ENCODE measurements at regions not wholly inside any gene's neighbourhood (a gene's known extent, or its start where the extent isn't known, plus 50 kb on each side); places are given as distances from the start of the nearest gene placed in this dataset.

DNA sequence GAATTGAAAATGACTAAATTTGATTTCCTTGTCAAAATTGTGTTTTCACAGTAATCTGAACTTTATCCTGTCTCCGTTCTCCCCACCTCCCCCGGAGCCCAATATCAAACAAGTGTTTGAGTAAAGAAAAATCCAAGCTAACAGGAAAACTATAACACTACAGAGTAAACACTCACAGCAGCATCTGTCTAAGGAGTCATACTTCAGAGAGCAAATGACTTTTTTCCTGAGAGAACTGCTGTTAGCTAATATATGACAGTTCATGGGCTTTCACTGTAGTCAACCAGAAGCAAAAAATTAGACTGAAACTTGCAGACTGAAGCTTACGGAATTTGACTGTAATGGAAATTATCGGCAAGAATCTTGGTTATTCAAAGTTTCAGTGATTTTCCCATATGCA, 321.7 kb downstream of the ANKRD50 start:
- no peak overlapping the region for H3K4me2 ChIP-seq (ENCODE audit: low read length)
- H3K27ac ChIP-seq (ENCODE audit: low read depth, low read length, poor library complexity, severe bottlenecking): no peak overlapping the region
- H3K36me3 ChIP-seq (ENCODE audit: insufficient read depth, low read length): no peaks in the 10 kb centered on the region
- TF ChIP-seq, protein P1, sequence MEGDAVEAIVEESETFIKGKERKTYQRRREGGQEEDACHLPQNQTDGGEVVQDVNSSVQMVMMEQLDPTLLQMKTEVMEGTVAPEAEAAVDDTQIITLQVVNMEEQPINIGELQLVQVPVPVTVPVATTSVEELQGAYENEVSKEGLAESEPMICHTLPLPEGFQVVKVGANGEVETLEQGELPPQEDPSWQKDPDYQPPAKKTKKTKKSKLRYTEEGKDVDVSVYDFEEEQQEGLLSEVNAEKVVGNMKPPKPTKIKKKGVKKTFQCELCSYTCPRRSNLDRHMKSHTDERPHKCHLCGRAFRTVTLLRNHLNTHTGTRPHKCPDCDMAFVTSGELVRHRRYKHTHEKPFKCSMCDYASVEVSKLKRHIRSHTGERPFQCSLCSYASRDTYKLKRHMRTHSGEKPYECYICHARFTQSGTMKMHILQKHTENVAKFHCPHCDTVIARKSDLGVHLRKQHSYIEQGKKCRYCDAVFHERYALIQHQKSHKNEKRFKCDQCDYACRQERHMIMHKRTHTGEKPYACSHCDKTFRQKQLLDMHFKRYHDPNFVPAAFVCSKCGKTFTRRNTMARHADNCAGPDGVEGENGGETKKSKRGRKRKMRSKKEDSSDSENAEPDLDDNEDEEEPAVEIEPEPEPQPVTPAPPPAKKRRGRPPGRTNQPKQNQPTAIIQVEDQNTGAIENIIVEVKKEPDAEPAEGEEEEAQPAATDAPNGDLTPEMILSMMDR (conservative IDR thresholded peaks at IDR 0.05; ENCODE audit: low read length): no peak
- TF ChIP-seq EZH2phosphoT487 (IDR thresholded peaks at IDR 0.05; ENCODE audit: borderline replicate concordance, low read depth, low read length): no peak
- CTCF ChIA-PET (ENCODE audit: unreplicated experiment): interaction anchor here (0.6 kb wide), 1 partner anchor 575 kb away, joined by 4 read pairs; no protein-coding TSS in a partner anchor
- H3K9me3 ChIP-seq (ENCODE audit: low read length): no peaks in the 10 kb centered on the region
- H3K4me3 ChIP-seq (ENCODE audit: low read depth, low read length, poor library complexity, severe bottlenecking): no peak overlapping the region
- intact Hi-C loops (cut with micrococcal nuclease; ENCODE audit: unreplicated experiment): no loop called here
- no TSS peak for BruUV-seq (replicated peaks)
- H3K9me2 ChIP-seq (ENCODE audit: insufficient read depth, low read length): no peaks in the 10 kb centered on the region
- POLR2A ChIA-PET: no interaction called here
- H3K79me2 ChIP-seq (ENCODE audit: insufficient read depth, low read depth, low read length): no peaks in the 10 kb centered on the region
- H4K20me1 ChIP-seq (ENCODE audit: insufficient read depth, low read length): no peaks in the 10 kb centered on the region
- no peaks in the 10 kb centered on the region for H3K4me1 ChIP-seq (ENCODE audit: insufficient read depth, low read length, poor library complexity, severe bottlenecking)
- H2AFZ ChIP-seq (ENCODE audit: low read length): no peak overlapping the region
- no peak for DNase-seq (ENCODE audit: low spot score)

DNA sequence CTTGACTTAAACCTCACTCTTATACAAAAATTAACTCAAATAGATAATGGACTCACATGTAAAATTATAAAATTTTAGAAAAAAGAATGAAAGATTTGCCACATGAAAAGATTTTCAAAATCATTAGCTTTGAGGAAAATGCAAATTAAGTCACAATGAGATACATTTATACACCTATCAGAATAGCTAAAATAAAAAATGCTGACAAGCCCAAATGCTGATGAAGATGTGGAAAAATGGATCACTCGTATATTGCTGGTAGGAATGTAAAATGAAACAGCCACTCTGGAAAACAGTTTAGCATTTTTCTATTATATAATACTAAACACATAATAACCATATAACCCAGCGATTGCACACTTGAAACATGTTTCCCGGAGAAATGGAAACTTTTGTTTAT, 316.2 kb downstream of the ANKRD50 start:
- Histone ChIP-seq H3K27ac (ENCODE audit: low read depth, low read length, poor library complexity, severe bottlenecking) (no peak overlapping the region), H3K79me2 (ENCODE audit: insufficient read depth, low read depth, low read length) (no peaks in the 10 kb centered on the region), H3K9me3 (ENCODE audit: low read length) (no peaks in the 10 kb centered on the region), H3K9me2 (ENCODE audit: insufficient read depth, low read length) (no peaks in the 10 kb centered on the region), H3K4me1 (ENCODE audit: insufficient read depth, low read length, poor library complexity, severe bottlenecking) (no peaks in the 10 kb centered on the region), H3K36me3 (ENCODE audit: insufficient read depth, low read length) (no peaks in the 10 kb centered on the region), H3K4me2 (ENCODE audit: low read length) (no peak overlapping the region), H4K20me1 (ENCODE audit: insufficient read depth, low read length) (no peaks in the 10 kb centered on the region), H2AFZ (ENCODE audit: low read length) (no peak overlapping the region), H3K4me3 (ENCODE audit: low read depth, low read length, poor library complexity, severe bottlenecking) (no peak overlapping the region)
- intact Hi-C loops (cut with micrococcal nuclease; ENCODE audit: unreplicated experiment): no loop called here
- POLR2A ChIA-PET: no interaction called here
- CTCF ChIA-PET (ENCODE audit: unreplicated experiment): no interaction called here
- DNase-seq (ENCODE audit: low spot score): no peak
- no TSS peak for BruUV-seq (replicated peaks)
- TF ChIP-seq, protein P1 (conservative IDR thresholded peaks at IDR 0.05; ENCODE audit: low read length): no peak
- TF ChIP-seq EZH2phosphoT487 (IDR thresholded peaks at IDR 0.05; ENCODE audit: borderline replicate concordance, low read depth, low read length): no peak

DNA sequence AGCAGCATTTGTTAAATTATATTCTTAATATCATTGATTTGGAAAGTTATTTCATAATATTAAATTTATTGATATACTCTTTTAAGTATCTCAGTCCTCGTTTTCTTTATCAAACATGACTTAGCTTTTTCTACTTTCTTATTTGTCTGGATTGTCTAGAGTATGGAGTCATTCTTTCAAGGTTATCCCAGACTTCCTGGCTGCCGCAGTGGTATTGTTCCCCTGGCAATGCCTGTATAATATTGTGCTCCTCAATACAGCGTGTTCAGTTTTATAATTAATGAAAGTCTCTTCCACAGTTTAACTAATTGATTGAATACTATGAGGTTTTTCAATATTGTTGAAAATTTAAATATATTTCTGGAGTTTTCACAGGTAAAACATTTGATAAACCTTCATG, 310.9 kb downstream of the ANKRD50 start:
- no peaks in the 10 kb centered on the region for H3K9me3 ChIP-seq (ENCODE audit: low read length)
- H3K4me2 ChIP-seq (ENCODE audit: low read length): no peak overlapping the region
- H2AFZ ChIP-seq (ENCODE audit: low read length): no peak overlapping the region
- H3K27ac ChIP-seq (ENCODE audit: low read depth, low read length, poor library complexity, severe bottlenecking): no peak overlapping the region
- no peaks in the 10 kb centered on the region for H3K9me2 ChIP-seq (ENCODE audit: insufficient read depth, low read length)
- H3K4me3 ChIP-seq (ENCODE audit: low read depth, low read length, poor library complexity, severe bottlenecking): no peak overlapping the region
- TF ChIP-seq EZH2phosphoT487 (IDR thresholded peaks at IDR 0.05; ENCODE audit: borderline replicate concordance, low read depth, low read length): no peak
- TF ChIP-seq, protein P1 (conservative IDR thresholded peaks at IDR 0.05; ENCODE audit: low read length): no peak
- BruUV-seq (replicated peaks): no TSS peak
- H4K20me1 ChIP-seq (ENCODE audit: insufficient read depth, low read length): no peaks in the 10 kb centered on the region
- intact Hi-C loops (cut with micrococcal nuclease; ENCODE audit: unreplicated experiment): no loop called here
- no peaks in the 10 kb centered on the region for H3K4me1 ChIP-seq (ENCODE audit: insufficient read depth, low read length, poor library complexity, severe bottlenecking)
- no peaks in the 10 kb centered on the region for H3K36me3 ChIP-seq (ENCODE audit: insufficient read depth, low read length)
- H3K79me2 ChIP-seq (ENCODE audit: insufficient read depth, low read depth, low read length): no peaks in the 10 kb centered on the region
- POLR2A ChIA-PET: no interaction called here
- CTCF ChIA-PET (ENCODE audit: unreplicated experiment): no interaction called here
- no peak for DNase-seq (ENCODE audit: low spot score)

Measured in OCI-LY7 (cell line).